GM12872 (cell line): ENCODE measurements at regions not wholly inside any gene's neighbourhood (a gene's known extent, or its start where the extent isn't known, plus 50 kb on each side); places are given as distances from the start of the nearest gene placed in this dataset.

Source experiments
- TF ChIP-seq, protein P1 (sequence below): IDR thresholded peaks from 3 replicates; pipeline ENCODE4 v1.5.1; 2011; ENCODE audit warnings: low read depth, mild to moderate bottlenecking, low read length, moderate library complexity; ENCODE audit not compliant: insufficient read depth

DNA sequence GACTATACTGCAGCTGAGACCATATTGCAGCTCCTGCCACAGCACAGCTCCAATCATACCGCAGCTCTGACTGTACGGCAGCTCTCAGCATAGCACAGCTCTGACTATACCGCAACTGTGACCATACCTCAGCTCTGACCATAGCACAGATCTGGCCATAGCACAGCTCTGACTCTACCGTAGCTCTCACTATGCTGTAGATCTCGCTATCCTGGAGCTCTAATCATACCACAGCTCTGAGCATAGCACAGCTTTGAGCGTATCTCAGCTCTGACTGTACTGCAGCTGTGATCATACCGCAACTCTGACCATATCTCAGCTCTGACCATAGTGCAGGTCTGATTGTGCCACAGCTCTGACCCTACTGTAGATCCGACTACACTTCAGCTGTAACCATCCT lies 139.2 kb downstream of the ASMT start:
- TF ChIP-seq, protein P1, sequence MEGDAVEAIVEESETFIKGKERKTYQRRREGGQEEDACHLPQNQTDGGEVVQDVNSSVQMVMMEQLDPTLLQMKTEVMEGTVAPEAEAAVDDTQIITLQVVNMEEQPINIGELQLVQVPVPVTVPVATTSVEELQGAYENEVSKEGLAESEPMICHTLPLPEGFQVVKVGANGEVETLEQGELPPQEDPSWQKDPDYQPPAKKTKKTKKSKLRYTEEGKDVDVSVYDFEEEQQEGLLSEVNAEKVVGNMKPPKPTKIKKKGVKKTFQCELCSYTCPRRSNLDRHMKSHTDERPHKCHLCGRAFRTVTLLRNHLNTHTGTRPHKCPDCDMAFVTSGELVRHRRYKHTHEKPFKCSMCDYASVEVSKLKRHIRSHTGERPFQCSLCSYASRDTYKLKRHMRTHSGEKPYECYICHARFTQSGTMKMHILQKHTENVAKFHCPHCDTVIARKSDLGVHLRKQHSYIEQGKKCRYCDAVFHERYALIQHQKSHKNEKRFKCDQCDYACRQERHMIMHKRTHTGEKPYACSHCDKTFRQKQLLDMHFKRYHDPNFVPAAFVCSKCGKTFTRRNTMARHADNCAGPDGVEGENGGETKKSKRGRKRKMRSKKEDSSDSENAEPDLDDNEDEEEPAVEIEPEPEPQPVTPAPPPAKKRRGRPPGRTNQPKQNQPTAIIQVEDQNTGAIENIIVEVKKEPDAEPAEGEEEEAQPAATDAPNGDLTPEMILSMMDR, result no peak

DNA sequence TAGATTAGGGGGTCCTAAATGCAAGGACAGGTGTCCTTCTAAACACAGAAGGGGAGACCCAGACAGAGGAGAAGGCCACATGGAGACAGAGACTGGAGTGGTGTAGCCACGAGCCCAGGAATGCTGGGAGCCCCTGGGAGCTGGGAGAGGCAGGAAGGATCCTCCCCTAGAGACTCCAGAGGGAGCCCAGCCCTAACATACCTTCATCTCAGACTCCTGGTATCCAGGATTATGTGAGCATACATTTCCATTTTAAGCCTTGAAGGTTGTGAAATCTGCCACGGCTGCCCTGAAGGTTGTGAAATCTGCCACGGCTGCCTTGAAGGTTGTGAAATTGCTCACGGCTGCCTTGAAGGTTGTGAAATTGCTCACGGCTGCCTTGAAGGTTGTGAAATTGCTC lies 148.4 kb downstream of the ASMT start:
- TF ChIP-seq, protein P1, result no peak

DNA sequence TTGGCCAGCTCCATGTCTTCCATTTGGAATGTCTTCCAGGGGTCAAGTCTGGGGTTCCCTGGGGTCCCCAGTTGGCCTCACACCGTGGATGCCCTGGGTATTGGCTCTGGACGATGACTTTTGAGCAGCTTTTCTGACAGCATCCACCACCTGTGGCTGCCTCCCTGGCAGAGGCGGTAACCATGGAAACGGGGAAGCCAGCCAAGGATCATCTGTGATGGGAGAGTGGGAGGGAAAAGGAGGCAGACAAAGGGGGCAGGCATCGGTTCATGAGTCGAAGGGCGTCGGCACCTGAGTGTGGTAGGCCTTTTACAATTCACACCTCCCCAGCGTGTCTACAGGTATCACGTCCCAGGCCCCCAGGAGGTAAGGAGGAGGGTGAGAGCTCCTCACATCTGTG lies 152.2 kb downstream of the ASMT start:
- TF ChIP-seq, protein P1, result no peak

DNA sequence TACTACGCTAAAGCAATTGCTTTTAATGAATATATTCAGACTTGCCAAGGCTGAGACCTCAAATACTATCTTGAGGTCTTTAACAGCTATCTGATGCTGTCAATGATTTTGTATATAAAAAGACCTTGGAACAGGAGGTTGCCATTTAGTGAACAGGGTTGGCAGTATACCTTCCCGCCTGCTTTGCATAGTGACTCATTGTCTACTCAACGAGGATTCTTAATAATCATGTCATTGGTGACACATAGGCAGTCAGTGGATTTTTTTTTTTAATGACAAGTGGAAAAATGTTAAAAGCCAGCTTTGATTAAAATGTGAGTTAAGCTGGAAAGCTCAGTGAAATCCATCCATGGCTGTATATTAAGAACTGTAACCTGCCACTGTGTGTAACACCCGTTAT lies 164.0 kb downstream of the ASMT start:
- TF ChIP-seq, protein P1, result no peak

DNA sequence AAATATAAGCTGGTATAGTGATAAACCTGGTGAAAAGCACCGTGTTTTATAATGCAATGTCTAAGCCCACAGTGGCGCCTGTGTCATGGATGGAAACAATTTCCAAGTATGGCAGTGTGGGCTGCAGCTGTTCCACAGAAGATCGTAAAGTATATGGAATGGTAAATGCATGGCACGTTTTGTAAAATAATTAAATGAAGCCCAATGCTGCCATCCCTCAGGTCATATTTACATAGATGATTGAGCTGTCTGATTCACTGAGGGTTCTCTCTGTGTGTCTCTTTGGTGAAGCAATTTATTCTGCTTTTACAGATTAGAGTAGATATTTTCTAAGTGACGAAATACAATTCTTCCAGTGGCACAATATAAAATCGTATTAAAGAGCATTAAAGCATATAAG lies 164.8 kb downstream of the ASMT start:
- TF ChIP-seq, protein P1, result no peak

DNA sequence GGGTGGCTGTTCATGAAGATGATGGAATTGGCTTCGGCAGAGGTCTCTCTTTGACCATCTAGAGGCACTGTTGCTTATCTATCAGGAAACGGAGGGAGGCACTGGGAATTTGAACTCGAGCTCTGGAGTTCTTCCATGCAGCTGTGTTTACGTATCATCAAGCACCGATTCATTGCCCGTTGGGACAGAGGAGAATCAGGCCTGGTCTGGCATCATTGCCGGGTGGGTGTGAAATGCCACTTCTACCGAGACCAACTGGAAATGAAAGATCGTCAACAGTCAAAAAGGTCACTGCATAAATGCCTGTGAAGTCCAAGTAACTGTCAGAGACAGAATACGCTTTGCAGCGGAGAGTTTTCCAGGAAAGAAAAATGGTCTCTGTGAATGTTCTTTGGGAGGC lies 166.9 kb downstream of the ASMT start:
- TF ChIP-seq, protein P1, result no peak

DNA sequence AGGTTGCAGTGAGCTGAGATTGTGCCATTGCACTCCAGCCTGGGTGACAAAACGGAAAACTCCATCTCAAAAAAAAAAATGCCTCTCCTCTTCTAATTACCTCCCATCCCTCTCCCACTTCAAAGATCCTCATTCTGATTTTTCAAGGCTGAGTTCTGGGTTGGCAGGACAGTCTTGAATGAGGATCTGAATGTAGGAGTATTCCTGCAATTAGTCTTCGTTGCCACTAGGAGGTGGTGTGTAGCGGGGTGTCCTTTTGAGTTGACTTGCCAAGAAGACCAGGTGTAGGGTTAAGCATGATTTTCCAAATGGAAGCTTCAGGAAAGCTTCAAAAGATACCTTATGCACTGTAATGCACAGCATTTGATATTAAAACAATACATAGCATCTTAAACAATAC lies 169.9 kb downstream of the ASMT start:
- TF ChIP-seq, protein P1, result peak; percentile 30; the same call in 1 of the 3 replicates
